Neural crest cell (in vitro differentiated cells): ENCODE measurements at regions not wholly inside any gene's neighbourhood (a gene's known extent, or its start where the extent isn't known, plus 50 kb on each side); places are given as distances from the start of the nearest gene placed in this dataset.
A peak's percentile ranks its signal among the peaks of the same experiment; 100 is the strongest.

ENCODE experiments used
- DNase-seq: peaks from one replicate; pipeline ENCODE4 v3.0.0; 2021; ENCODE audit warnings: low read depth, mixed read lengths, low spot score
- H3K27ac Mint-ChIP-seq: one replicate; pipeline ENCODE4 v1.8.0; 2021; ENCODE audit warnings: mild to moderate bottlenecking, mixed read lengths; ENCODE audit not compliant: unreplicated experiment
- H3K27me3 Mint-ChIP-seq: 2 replicates; pipeline ENCODE4 v1.8.0; 2021; ENCODE audit warnings: low read depth, mild to moderate bottlenecking, mixed read lengths
- H3K36me3 Mint-ChIP-seq: 2 replicates; pipeline ENCODE4 v1.8.0; 2021; ENCODE audit warnings: low read depth, mild to moderate bottlenecking, mixed read lengths
- H3K4me1 Mint-ChIP-seq: 2 replicates; pipeline ENCODE4 v1.8.0; 2021; ENCODE audit warnings: mixed read lengths
- H3K4me3 Mint-ChIP-seq: one replicate; pipeline ENCODE4 v1.8.0; 2021; ENCODE audit warnings: mild to moderate bottlenecking, mixed read lengths
- H3K9me3 Mint-ChIP-seq: 2 replicates; pipeline ENCODE4 v1.8.0; 2021; ENCODE audit warnings: mixed read lengths
- CTCF ChIP-seq: fragments of 200-600 bp; sonication (generic); conservative IDR thresholded peaks from 2 replicates; pipeline ENCODE4 v1.5.0; 2021; ENCODE audit warnings: antibody characterized with exemption, mild to moderate bottlenecking

GRCh38 chr10:33878238-33878786, 543.8 kb upstream of the NRP1 start:
- no peaks in the 10 kb centered on the region for H3K27me3 Mint-ChIP-seq
- H3K27ac Mint-ChIP-seq: no peak overlapping the region
- peaks cover 6% of the 10 kb centered on the region for H3K4me1 Mint-ChIP-seq
- no peak for DNase-seq
- H3K9me3 Mint-ChIP-seq: peaks cover 3% of the 10 kb centered on the region
- H3K36me3 Mint-ChIP-seq: no peaks in the 10 kb centered on the region
- no peak for TF ChIP-seq CTCF
- H3K4me3 Mint-ChIP-seq: no peak overlapping the region

GRCh38 chr10:33876584-33877400, 542.3 kb upstream of the NRP1 start:
- Mint-ChIP-seq H3K4me3 (no peak overlapping the region), H3K9me3 (peaks cover 3% of the 10 kb centered on the region), H3K4me1 (peaks cover 6% of the 10 kb centered on the region), H3K27ac (peak overlapping the region; percentile 45), H3K27me3 (no peaks in the 10 kb centered on the region), H3K36me3 (no peaks in the 10 kb centered on the region)
- DNase-seq: no peak
- TF ChIP-seq CTCF: no peak

- H3K27me3 Mint-ChIP-seq: no peaks in the 10 kb centered on the region
- H3K4me3 Mint-ChIP-seq: no peak overlapping the region
- no peaks in the 10 kb centered on the region for H3K36me3 Mint-ChIP-seq
- DNase-seq: no peak
- H3K9me3 Mint-ChIP-seq: peaks cover 3% of the 10 kb centered on the region
- H3K4me1 Mint-ChIP-seq: peaks cover 6% of the 10 kb centered on the region
- no peak for TF ChIP-seq CTCF
- no peak overlapping the region for H3K27ac Mint-ChIP-seq
These were observed 541.6 kb upstream of the NRP1 start for GRCh38 chr10:33875924-33876583.

- H3K36me3 Mint-ChIP-seq: no peaks in the 10 kb centered on the region
- H3K27me3 Mint-ChIP-seq: no peaks in the 10 kb centered on the region
- H3K4me3 Mint-ChIP-seq: no peak overlapping the region
- peaks cover 2% of the 10 kb centered on the region for H3K9me3 Mint-ChIP-seq
- H3K27ac Mint-ChIP-seq: no peak overlapping the region
- DNase-seq: no peak
- TF ChIP-seq CTCF: no peak
- H3K4me1 Mint-ChIP-seq: peaks cover 4% of the 10 kb centered on the region
These were observed 536.8 kb upstream of the NRP1 start for GRCh38 chr10:33871061-33871956.

- no peaks in the 10 kb centered on the region for H3K36me3 Mint-ChIP-seq
- no peak overlapping the region for H3K4me3 Mint-ChIP-seq
- peaks cover 2% of the 10 kb centered on the region for H3K9me3 Mint-ChIP-seq
- H3K27ac Mint-ChIP-seq: no peak overlapping the region
- H3K27me3 Mint-ChIP-seq: no peaks in the 10 kb centered on the region
- no peaks in the 10 kb centered on the region for H3K4me1 Mint-ChIP-seq
- no peak for DNase-seq
- TF ChIP-seq CTCF: no peak
These were observed 535.0 kb upstream of the NRP1 start for GRCh38 chr10:33869481-33869880.
